ENCODE measurements at regions not wholly inside any gene's neighbourhood (a gene's known extent, or its start where the extent isn't known, plus 50 kb on each side); places are given as distances from the start of the nearest gene placed in this dataset.

- TF ChIP-seq TAF1 (IDR thresholded peaks at IDR 0.05; ENCODE audit: low read depth) (no peak), MAX (IDR thresholded peaks at IDR 0.05) (no peak), TCF12 (IDR thresholded peaks at IDR 0.05; ENCODE audit: low read depth) (no peak)
Measured at GRCh38 chr6:144785056-144785455, 499.9 kb downstream of the UTRN start.

GRCh38 chr6:144786825-144787224 lies 501.7 kb downstream of the UTRN start:
- TF ChIP-seq REST (IDR thresholded peaks at IDR 0.05; ENCODE audit: low read depth) = no peak
- no peak for TF ChIP-seq TEAD4 (IDR thresholded peaks at IDR 0.05)
- no peak for TF ChIP-seq FOXM1 (IDR thresholded peaks at IDR 0.05; ENCODE audit: borderline replicate concordance, low read depth)
- TF ChIP-seq RAD21 (IDR thresholded peaks at IDR 0.05; ENCODE audit: low read depth) = no peak
- TF ChIP-seq EGR1 (IDR thresholded peaks at IDR 0.05) = no peak
- TF ChIP-seq TCF12 (IDR thresholded peaks at IDR 0.05; ENCODE audit: low read depth) = no peak
- no peak for TF ChIP-seq MAX (IDR thresholded peaks at IDR 0.05)
- TF ChIP-seq USF1 (IDR thresholded peaks at IDR 0.05) = no peak
- TF ChIP-seq CEBPB (IDR thresholded peaks at IDR 0.05) = no peak
- TF ChIP-seq CREB1 (IDR thresholded peaks at IDR 0.05; ENCODE audit: low read depth) = no peak
- no peak for TF ChIP-seq TAF1 (IDR thresholded peaks at IDR 0.05; ENCODE audit: low read depth)
- no peak for TF ChIP-seq NFIC (IDR thresholded peaks at IDR 0.05)
- no peak for TF ChIP-seq YY1 (IDR thresholded peaks at IDR 0.05; ENCODE audit: low read depth)
- TF ChIP-seq ZBTB7A (IDR thresholded peaks at IDR 0.05; ENCODE audit: low read depth) = no peak
- no peak for TF ChIP-seq EP300 (IDR thresholded peaks at IDR 0.05; ENCODE audit: borderline replicate concordance)

- TF ChIP-seq TCF12 (IDR thresholded peaks at IDR 0.05; ENCODE audit: low read depth) (no peak), REST (IDR thresholded peaks at IDR 0.05; ENCODE audit: low read depth) (no peak), TEAD4 (IDR thresholded peaks at IDR 0.05) (no peak), MAX (IDR thresholded peaks at IDR 0.05) (no peak), YY1 (IDR thresholded peaks at IDR 0.05; ENCODE audit: low read depth) (no peak)
Measured at GRCh38 chr6:144793744-144794143, 508.6 kb downstream of the UTRN start.

- TF ChIP-seq EGR1 (IDR thresholded peaks at IDR 0.05) (no peak), REST (IDR thresholded peaks at IDR 0.05; ENCODE audit: low read depth) (no peak), ZBTB7A (IDR thresholded peaks at IDR 0.05; ENCODE audit: low read depth) (no peak), TAF1 (IDR thresholded peaks at IDR 0.05; ENCODE audit: low read depth) (no peak), RAD21 (IDR thresholded peaks at IDR 0.05; ENCODE audit: low read depth) (no peak), YY1 (IDR thresholded peaks at IDR 0.05; ENCODE audit: low read depth) (no peak), CEBPB (IDR thresholded peaks at IDR 0.05) (no peak), TEAD4 (IDR thresholded peaks at IDR 0.05) (no peak), TCF12 (IDR thresholded peaks at IDR 0.05; ENCODE audit: low read depth) (no peak), USF1 (IDR thresholded peaks at IDR 0.05) (no peak), EP300 (IDR thresholded peaks at IDR 0.05; ENCODE audit: borderline replicate concordance) (no peak), CREB1 (IDR thresholded peaks at IDR 0.05; ENCODE audit: low read depth) (no peak), MAX (IDR thresholded peaks at IDR 0.05) (no peak), NFIC (IDR thresholded peaks at IDR 0.05) (no peak), FOXM1 (IDR thresholded peaks at IDR 0.05; ENCODE audit: borderline replicate concordance, low read depth) (no peak)
Measured at GRCh38 chr6:144796070-144796469, 510.9 kb downstream of the UTRN start.
